GM12874 (cell line): ENCODE measurements at regions not wholly inside any gene's neighbourhood (a gene's known extent, or its start where the extent isn't known, plus 50 kb on each side); places are given as distances from the start of the nearest gene placed in this dataset.

Experiments
- CTCF ChIP-seq: IDR thresholded peaks from 2 replicates; pipeline ENCODE4 v1.5.1; 2011; ENCODE audit warnings: low read depth, mild to moderate bottlenecking, control low read depth, low read length, moderate library complexity; ENCODE audit not compliant: insufficient read depth

- TF ChIP-seq CTCF, result no peak
These were observed 743.9 kb upstream of the FLRT2 start for GRCh38 chr14:84785996-84786395.

- no peak for TF ChIP-seq CTCF
These were observed 740.9 kb upstream of the FLRT2 start for GRCh38 chr14:84789012-84789411.

- no peak for TF ChIP-seq CTCF
These were observed 737.1 kb upstream of the FLRT2 start for GRCh38 chr14:84792722-84793410.

GRCh38 chr14:84797326-84797725 is 732.6 kb upstream of the FLRT2 start:
- no peak for TF ChIP-seq CTCF

DNA sequence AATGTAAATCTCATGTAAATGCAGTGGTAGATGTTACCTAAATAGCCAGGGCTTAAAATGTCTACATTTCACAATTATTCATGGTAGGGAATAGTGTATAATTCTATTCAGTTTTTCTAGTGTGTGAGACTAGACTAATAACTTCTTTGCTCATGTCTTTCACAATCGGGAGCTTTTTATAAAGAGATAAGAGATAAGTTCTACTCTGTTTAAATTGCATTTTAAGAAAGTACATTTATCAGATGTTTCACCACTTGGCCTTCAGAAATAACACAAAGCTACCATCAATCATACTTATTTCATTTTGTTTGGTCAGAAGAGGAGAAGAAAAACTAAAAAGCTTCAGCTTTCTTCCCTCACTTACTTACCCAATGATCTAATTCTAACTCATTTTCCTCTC is 725.5 kb upstream of the FLRT2 start:
- TF ChIP-seq CTCF, result no peak

DNA sequence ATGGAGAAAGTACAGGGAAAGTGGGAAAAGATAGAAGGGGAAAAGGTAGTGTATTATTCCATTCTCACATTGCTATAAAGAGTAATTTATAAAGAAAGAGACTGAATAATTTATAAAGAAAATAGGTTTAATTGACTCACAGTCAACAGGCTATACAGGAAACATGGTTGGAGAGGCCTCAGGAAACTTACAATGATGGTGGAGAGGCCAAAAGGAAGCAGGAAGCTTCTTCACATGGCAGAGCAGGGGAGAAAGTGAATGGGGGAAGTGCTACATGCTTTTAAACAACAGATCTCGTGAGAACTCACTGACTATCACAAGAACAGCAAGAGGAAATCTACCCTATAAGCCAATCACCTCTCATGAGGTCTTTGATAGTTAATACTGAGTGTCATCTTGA is 725.0 kb upstream of the FLRT2 start:
- no peak for TF ChIP-seq CTCF

- no peak for TF ChIP-seq CTCF
These were observed 723.8 kb upstream of the FLRT2 start for GRCh38 chr14:84806181-84806580.

GRCh38 chr14:84806622-84807021 is 723.3 kb upstream of the FLRT2 start:
- TF ChIP-seq CTCF, result no peak
